ENCODE measurements at regions not wholly inside any gene's neighbourhood (a gene's known extent, or its start where the extent isn't known, plus 50 kb on each side); places are given as distances from the start of the nearest gene placed in this dataset.

- no peak for TF ChIP-seq ZNF800 (CRISPR knock-in tag; IDR thresholded peaks at IDR 0.05)
- no peak for TF ChIP-seq ARNTL (CRISPR knock-in tag; IDR thresholded peaks at IDR 0.05)
These were observed 250.0 kb upstream of the MPDZ start (continued) for GRCh38 chr9:13529321-13530104.

- ChIA-PET POLR2A (no interaction called here), CTCF (ENCODE audit: low intra/inter-chr PET ratio, low total read pairs) (no interaction called here)
- WGBS (ENCODE audit: low lambda C conversion rate), result 18% methylated on average over 9 of the region's 9 CpGs
- Histone ChIP-seq H3K27ac (ENCODE audit: extremely low read length, insufficient read depth, low read length) (no peak overlapping the region), H3K9me3 (ENCODE audit: low read length) (no peaks in the 10 kb centered on the region), H4K20me1 (ENCODE audit: insufficient read depth, low read length) (no peaks in the 10 kb centered on the region), H3K79me2 (ENCODE audit: insufficient read depth, low read length) (no peaks in the 10 kb centered on the region), H3K9ac (ENCODE audit: insufficient read depth, low read depth, low read length) (no peak overlapping the region), H3K4me1 (ENCODE audit: insufficient read depth, low read length) (no peaks in the 10 kb centered on the region), H3K4me2 (ENCODE audit: low read depth, low read length) (no peak overlapping the region), H3K36me3 (replicated peaks in 1 of 2; ENCODE audit: control insufficient read depth in 1 of 2, insufficient read depth in 2 of 2, low read length in 2 of 2) (no peaks in the 10 kb centered on the region), H2AFZ (ENCODE audit: low read length) (no peak overlapping the region), H3K27me3 (ENCODE audit: control insufficient read depth in 1 of 2, insufficient read depth in 2 of 2, low read length in 2 of 2) (no peaks in the 10 kb centered on the region), H3K4me3 (replicated peaks in 1 of 3; ENCODE audit: insufficient read depth in 1 of 3, low read depth in 2 of 3, low read length in 3 of 3) (no peak overlapping the region)
- no peak for ATAC-seq
- DNase-seq (ENCODE audit: low spot score), result no peak
- intact Hi-C loops (cut with micrococcal nuclease; ENCODE audit: unreplicated experiment) (no loop called here), in situ Hi-C loops (cut with HindIII; ENCODE audit: extremely low pct_ligation_motif_present, low pct_unique_long_range_greater_than_20kb) (no loop called here)
- FAIRE-seq, result no peak
- no TSS peak for BruUV-seq (replicated peaks)
- TF ChIP-seq KLF16 (CRISPR knock-in tag; IDR thresholded peaks at IDR 0.05), result no peak
- TF ChIP-seq ZBTB42 (CRISPR knock-in tag; IDR thresholded peaks at IDR 0.05), result no peak
- TF ChIP-seq BORCS8-MEF2B (CRISPR knock-in tag; IDR thresholded peaks at IDR 0.05), result no peak
- TF ChIP-seq, protein P1, sequence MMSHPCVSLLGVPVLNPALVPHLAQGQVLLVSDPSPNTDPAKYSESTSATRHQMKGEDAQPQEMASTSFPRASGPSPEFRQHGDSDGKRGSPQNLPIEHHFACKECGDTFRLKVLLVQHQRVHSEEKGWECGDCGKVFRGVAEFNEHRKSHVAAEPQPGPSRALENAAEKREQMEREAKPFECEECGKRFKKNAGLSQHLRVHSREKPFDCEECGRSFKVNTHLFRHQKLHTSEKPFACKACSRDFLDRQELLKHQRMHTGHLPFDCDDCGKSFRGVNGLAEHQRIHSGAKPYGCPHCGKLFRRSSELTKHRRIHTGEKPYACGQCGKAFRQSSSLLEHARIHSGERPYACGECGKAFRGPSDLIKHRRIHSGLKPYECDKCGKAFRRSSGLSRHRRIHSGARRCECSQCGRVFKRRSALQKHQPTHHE (CRISPR knock-in tag; IDR thresholded peaks at IDR 0.05; ENCODE audit: borderline replicate concordance), result no peak
- TF ChIP-seq ZNF468 (CRISPR knock-in tag; IDR thresholded peaks at IDR 0.05), result no peak
- no peak for TF ChIP-seq UBTF (CRISPR knock-in tag; IDR thresholded peaks at IDR 0.05)
- no peak for TF ChIP-seq ATF1 (CRISPR knock-in tag; IDR thresholded peaks at IDR 0.05)
- TF ChIP-seq, protein P2, sequence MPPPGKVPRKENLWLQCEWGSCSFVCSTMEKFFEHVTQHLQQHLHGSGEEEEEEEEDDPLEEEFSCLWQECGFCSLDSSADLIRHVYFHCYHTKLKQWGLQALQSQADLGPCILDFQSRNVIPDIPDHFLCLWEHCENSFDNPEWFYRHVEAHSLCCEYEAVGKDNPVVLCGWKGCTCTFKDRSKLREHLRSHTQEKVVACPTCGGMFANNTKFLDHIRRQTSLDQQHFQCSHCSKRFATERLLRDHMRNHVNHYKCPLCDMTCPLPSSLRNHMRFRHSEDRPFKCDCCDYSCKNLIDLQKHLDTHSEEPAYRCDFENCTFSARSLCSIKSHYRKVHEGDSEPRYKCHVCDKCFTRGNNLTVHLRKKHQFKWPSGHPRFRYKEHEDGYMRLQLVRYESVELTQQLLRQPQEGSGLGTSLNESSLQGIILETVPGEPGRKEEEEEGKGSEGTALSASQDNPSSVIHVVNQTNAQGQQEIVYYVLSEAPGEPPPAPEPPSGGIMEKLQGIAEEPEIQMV (CRISPR knock-in tag; IDR thresholded peaks at IDR 0.05; ENCODE audit: low read depth), result no peak
- TF ChIP-seq, protein P3, sequence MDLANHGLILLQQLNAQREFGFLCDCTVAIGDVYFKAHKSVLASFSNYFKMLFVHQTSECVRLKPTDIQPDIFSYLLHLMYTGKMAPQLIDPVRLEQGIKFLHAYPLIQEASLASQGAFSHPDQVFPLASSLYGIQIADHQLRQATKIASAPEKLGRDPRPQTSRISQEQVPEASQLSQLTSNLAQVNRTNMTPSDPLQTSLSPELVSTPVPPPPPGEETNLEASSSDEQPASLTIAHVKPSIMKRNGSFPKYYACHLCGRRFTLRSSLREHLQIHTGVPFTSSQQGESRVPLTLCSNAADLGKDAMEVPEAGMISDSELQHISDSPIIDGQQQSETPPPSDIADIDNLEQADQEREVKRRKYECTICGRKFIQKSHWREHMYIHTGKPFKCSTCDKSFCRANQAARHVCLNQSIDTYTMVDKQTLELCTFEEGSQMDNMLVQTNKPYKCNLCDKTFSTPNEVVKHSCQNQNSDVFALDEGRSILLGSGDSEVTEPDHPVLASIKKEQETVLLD (CRISPR knock-in tag; IDR thresholded peaks at IDR 0.05; ENCODE audit: low read depth), result no peak
These were observed 244.8 kb upstream of the MPDZ start for GRCh38 chr9:13524245-13524644.
